Spleen (tissue), 7 donors: ENCODE measurements at regions not wholly inside any gene's neighbourhood (a gene's known extent, or its start where the extent isn't known, plus 50 kb on each side); places are given as distances from the start of the nearest gene placed in this dataset.

ENCODE experiments used
- CTCF ChIP-seq, 11 experiments: fragments of 200-600 bp in 7 of 11; fragments of 450-650 bp in 4 of 11; sonication (generic) in 4 of 11; IDR thresholded peaks in 8 of 11; conservative IDR thresholded peaks in 3 of 11; 1 replicate in 7 of 11; 2 replicates in 4 of 11; pipeline versions ENCODE4 v1.4.0 to v1.8.0; 2016 to 2021; ENCODE audit warnings: antibody characterized with exemption in 11 of 11, inconsistent platforms in 4 of 11, mild to moderate bottlenecking in 1 of 11
- POLR2A ChIP-seq, 3 donors: fragments of 450-650 bp; IDR thresholded peaks; one replicate each; pipeline ENCODE4 v1.5.1; 2017; ENCODE audit warnings: antibody characterized with exemption in 3 of 3, mild to moderate bottlenecking in 1 of 3
- donor health status: DM: no; HTN: no; CAD: no; lungs with moderate emphysema.
- donor health status: DM: no; HTN: no; CAD: no.
- donor health status: DM: no; HTN: no; CAD: no.

GRCh38 chr3:15974647-15975046 is 176.9 kb upstream of the ANKRD28 start:
- TF ChIP-seq CTCF (IDR thresholded peaks at IDR 0.05 in 8 of 11, conservative IDR thresholded peaks at IDR 0.05 in 3 of 11): no peak
- no peak for TF ChIP-seq POLR2A (IDR thresholded peaks at IDR 0.05)
